WTC11 (cell line): ENCODE measurements at regions not wholly inside any gene's neighbourhood (a gene's known extent, or its start where the extent isn't known, plus 50 kb on each side); places are given as distances from the start of the nearest gene placed in this dataset.

Experiments
- ATAC-seq: fragments of 200-7000 bp; cut with Tn5 transposase; 2 replicates; pipeline ENCODE4 v1.10.0; 2021; ENCODE audit warnings: mild to moderate bottlenecking, moderate library complexity
- CTCF ChIA-PET: fragments of 300-600 bp; sonication (Branson Sonifier 250); formaldehyde crosslinking; loops from one replicate; lab custom pipeline; 2021; ENCODE audit warnings: antibody characterized with exemption; lab: Charles Lee
- POLR2A ChIA-PET: fragments of 350-600 bp; sonication (Branson Sonifier 250); formaldehyde crosslinking; loops from one replicate; lab custom pipeline; 2021; ENCODE audit warnings: antibody characterized with exemption; lab: Charles Lee
- DNase-seq: peaks from one replicate; pipeline ENCODE4 v3.0.0; 2021; ENCODE audit warnings: low spot score
- H3K27ac Mint-ChIP-seq: 2 replicates; pipeline ENCODE4 v1.8.0; 2021; ENCODE audit warnings: mixed read lengths
- H3K27me3 Mint-ChIP-seq: 2 replicates; pipeline ENCODE4 v1.8.0; 2021; ENCODE audit warnings: low read depth, mild to moderate bottlenecking, moderate library complexity, mixed read lengths
- H3K36me3 Mint-ChIP-seq: 2 replicates; pipeline ENCODE4 v1.8.0; 2021; ENCODE audit warnings: mixed read lengths
- H3K4me1 Mint-ChIP-seq: 2 replicates; pipeline ENCODE4 v1.8.0; 2022; ENCODE audit warnings: mixed read lengths
- H3K4me3 Mint-ChIP-seq: 2 replicates; pipeline ENCODE4 v1.8.0; 2021; ENCODE audit warnings: mild to moderate bottlenecking, moderate library complexity, mixed read lengths
- H3K9me3 Mint-ChIP-seq: 2 replicates; pipeline ENCODE4 v1.8.0; 2021; ENCODE audit warnings: mixed read lengths
- AFF4 ChIP-seq: sonication (generic); formaldehyde crosslinking; IDR thresholded peaks from 2 replicates; pipeline ENCODE4 v1.8.1; 2023; ENCODE audit warnings: mild to moderate bottlenecking, missing genetic modification reagents, borderline replicate concordance
- ARID4B ChIP-seq: sonication (generic); formaldehyde crosslinking; IDR thresholded peaks from 2 replicates; pipeline ENCODE4 v1.8.0; 2023; ENCODE audit warnings: missing genetic modification reagents, mild to moderate bottlenecking, borderline replicate concordance
- ATF2 ChIP-seq: sonication (generic); formaldehyde crosslinking; IDR thresholded peaks from 2 replicates; pipeline ENCODE4 v1.8.1; 2022; ENCODE audit warnings: low read depth, missing genetic modification reagents, borderline replicate concordance
- ATF3 ChIP-seq: sonication (generic); formaldehyde crosslinking; conservative IDR thresholded peaks from 2 replicates; pipeline ENCODE4 v1.8.1; 2022; ENCODE audit warnings: mild to moderate bottlenecking, missing genetic modification reagents
- E2F5 ChIP-seq: sonication (generic); formaldehyde crosslinking; IDR thresholded peaks from 2 replicates; pipeline ENCODE4 v1.8.1; 2022; ENCODE audit warnings: mild to moderate bottlenecking, moderate library complexity, missing genetic modification reagents
- ETV6 ChIP-seq: sonication (generic); formaldehyde crosslinking; IDR thresholded peaks from 2 replicates; pipeline ENCODE4 v1.8.1; 2022; ENCODE audit warnings: mild to moderate bottlenecking, missing genetic modification reagents
- KAT7 ChIP-seq: sonication (generic); formaldehyde crosslinking; IDR thresholded peaks from 2 replicates; pipeline ENCODE4 v1.8.1; 2023; ENCODE audit warnings: missing genetic modification reagents, mild to moderate bottlenecking, borderline replicate concordance
- MLX ChIP-seq: sonication (generic); formaldehyde crosslinking; IDR thresholded peaks from 2 replicates; pipeline ENCODE4 v1.8.1; 2023; ENCODE audit warnings: mild to moderate bottlenecking, missing genetic modification reagents, moderate library complexity
- NFE2L1 ChIP-seq: sonication (generic); formaldehyde crosslinking; IDR thresholded peaks from 2 replicates; pipeline ENCODE4 v1.8.1; 2023; ENCODE audit warnings: missing genetic modification reagents
- NR2C2 ChIP-seq: sonication (generic); formaldehyde crosslinking; IDR thresholded peaks from 2 replicates; pipeline ENCODE4 v1.8.0; 2022; ENCODE audit warnings: mild to moderate bottlenecking, missing genetic modification reagents
- RORB ChIP-seq: fragments of 250-450 bp; sonication (Bioruptor Pico); IDR thresholded peaks from 2 replicates; pipeline ENCODE4 v1.9.0; 2021; ENCODE audit warnings: mild to moderate bottlenecking
- SOX15 ChIP-seq: fragments of 250-450 bp; sonication (Bioruptor Pico); IDR thresholded peaks from 2 replicates; pipeline ENCODE4 v1.9.0; 2021; ENCODE audit warnings: mild to moderate bottlenecking
- TEAD4 ChIP-seq: sonication (generic); formaldehyde crosslinking; IDR thresholded peaks from 2 replicates; pipeline ENCODE4 v1.8.0; 2022; ENCODE audit warnings: mild to moderate bottlenecking, missing genetic modification reagents
- ZBTB43 ChIP-seq: sonication (generic); formaldehyde crosslinking; IDR thresholded peaks from 2 replicates; pipeline ENCODE4 v1.8.1; 2023; ENCODE audit warnings: mild to moderate bottlenecking, missing genetic modification reagents
- ZNF219 ChIP-seq: sonication (generic); formaldehyde crosslinking; IDR thresholded peaks from 2 replicates; pipeline ENCODE4 v1.8.0; 2023; ENCODE audit warnings: missing genetic modification reagents, mild to moderate bottlenecking, borderline replicate concordance
- ZNF281 ChIP-seq: sonication (generic); formaldehyde crosslinking; IDR thresholded peaks from 2 replicates; pipeline ENCODE4 v1.8.0; 2023; ENCODE audit warnings: mild to moderate bottlenecking, missing genetic modification reagents
- ZNF396 ChIP-seq: fragments of 250-450 bp; sonication (Bioruptor Pico); IDR thresholded peaks from 2 replicates; pipeline ENCODE4 v1.8.0; 2021; ENCODE audit warnings: mild to moderate bottlenecking, moderate library complexity, borderline replicate concordance
- ZNF671 ChIP-seq: fragments of 250-450 bp; sonication (Bioruptor Pico); IDR thresholded peaks from 2 replicates; pipeline ENCODE4 v1.8.0; 2021; ENCODE audit warnings: mild to moderate bottlenecking

GRCh38 chrX:99010957-99011356 lies 1399.1 kb downstream of the PCDH19 start (continued):
- TF ChIP-seq ARID4B (CRISPR knock-in tag), result no peak
- no peak for TF ChIP-seq NFE2L1 (CRISPR knock-in tag)
- no peak for TF ChIP-seq ZNF396 (CRISPR knock-in tag)
- TF ChIP-seq SOX15 (CRISPR knock-in tag), result no peak
- no peak for TF ChIP-seq ZNF281

GRCh38 chrX:99001286-99001685 lies 1408.8 kb downstream of the PCDH19 start:
- ATAC-seq, result peak; percentile 58
- no peak overlapping the region for H3K4me3 Mint-ChIP-seq
- no peak overlapping the region for H3K27ac Mint-ChIP-seq
- POLR2A ChIA-PET, result no interaction called here
- peaks cover 19% of the 10 kb centered on the region for H3K36me3 Mint-ChIP-seq
- H3K9me3 Mint-ChIP-seq, result peaks cover 29% of the 10 kb centered on the region
- no peaks in the 10 kb centered on the region for H3K27me3 Mint-ChIP-seq
- peaks cover 8% of the 10 kb centered on the region for H3K4me1 Mint-ChIP-seq
- DNase-seq, result no peak
- no peak for TF ChIP-seq ZNF219 (CRISPR knock-in tag)
- CTCF ChIA-PET, result no interaction called here

- ATAC-seq, result peak; percentile 51; the same call in 1 of the 2 replicates
- CTCF ChIA-PET, result interaction anchor here (0.7 kb wide), 1 partner anchor 109 kb away, joined by 3 read pairs; no protein-coding TSS in a partner anchor
- TF ChIP-seq ZBTB43 (CRISPR knock-in tag), result no peak
- no peak for TF ChIP-seq E2F5 (CRISPR knock-in tag)
- TF ChIP-seq TEAD4, result no peak
- no peak for TF ChIP-seq KAT7 (CRISPR knock-in tag)
- TF ChIP-seq RORB (CRISPR knock-in tag), result no peak
- no peak for TF ChIP-seq ATF3 (CRISPR knock-in tag)
- TF ChIP-seq ETV6, result no peak
- TF ChIP-seq ATF2 (CRISPR knock-in tag), result no peak
- no peak for TF ChIP-seq AFF4 (CRISPR knock-in tag)
- TF ChIP-seq MLX (CRISPR knock-in tag), result no peak
- no peak for TF ChIP-seq ZNF671 (CRISPR knock-in tag)
- TF ChIP-seq NR2C2 (CRISPR knock-in tag), result no peak
- TF ChIP-seq, all 79 proteins: peak for 0
- Mint-ChIP-seq H3K27ac (peak overlapping the region; percentile 91), H3K27me3 (no peaks in the 10 kb centered on the region), H3K9me3 (no peaks in the 10 kb centered on the region), H3K36me3 (no peaks in the 10 kb centered on the region), H3K4me1 (peaks cover 36% of the 10 kb centered on the region), H3K4me3 (no peak overlapping the region)
- POLR2A ChIA-PET, result no interaction called here
- DNase-seq, result no peak
Measured at GRCh38 chrX:98962996-98963395, 1447.1 kb downstream of the PCDH19 start.
